DOHH2 (cell line): ENCODE measurements at regions not wholly inside any gene's neighbourhood (a gene's known extent, or its start where the extent isn't known, plus 50 kb on each side); places are given as distances from the start of the nearest gene placed in this dataset.

Experiments
- EZH2phosphoT487 ChIP-seq: fragments of 200-600 bp; sonication (generic); IDR thresholded peaks from 2 replicates; pipeline ENCODE4 v1.6.1; 2017; ENCODE audit warnings: borderline replicate concordance, mild to moderate bottlenecking, antibody characterized with exemption, low read length, moderate library complexity, mixed read lengths
- TF ChIP-seq, protein P1 (sequence below): fragments of 200-600 bp; sonication (generic); IDR thresholded peaks from one replicate; pipeline ENCODE4 v1.5.1; 2014; ENCODE audit warnings: antibody characterized with exemption, mild to moderate bottlenecking, low read depth, low read length; ENCODE audit not compliant: poor library complexity, severe bottlenecking

DNA sequence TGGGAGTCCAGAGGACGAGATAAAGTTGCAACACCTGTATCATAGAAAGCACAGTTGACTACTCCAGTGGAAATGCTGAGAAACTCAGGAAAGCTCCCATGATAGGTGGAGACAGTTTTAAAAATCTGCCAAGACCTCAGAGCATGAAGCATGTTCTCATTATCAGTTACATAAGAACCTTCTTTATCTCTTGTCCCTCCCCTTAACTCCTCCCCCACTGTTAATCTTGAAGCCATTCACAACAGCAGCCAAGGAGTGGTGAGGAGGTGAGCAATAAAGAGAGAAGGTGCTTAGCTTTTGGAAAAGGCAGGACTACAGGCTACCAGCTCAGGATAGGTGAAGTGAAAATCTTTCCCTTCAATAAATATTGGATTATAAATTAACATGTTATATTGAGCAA lies 657.9 kb downstream of the NYAP2 start:
- TF ChIP-seq, protein P1, sequence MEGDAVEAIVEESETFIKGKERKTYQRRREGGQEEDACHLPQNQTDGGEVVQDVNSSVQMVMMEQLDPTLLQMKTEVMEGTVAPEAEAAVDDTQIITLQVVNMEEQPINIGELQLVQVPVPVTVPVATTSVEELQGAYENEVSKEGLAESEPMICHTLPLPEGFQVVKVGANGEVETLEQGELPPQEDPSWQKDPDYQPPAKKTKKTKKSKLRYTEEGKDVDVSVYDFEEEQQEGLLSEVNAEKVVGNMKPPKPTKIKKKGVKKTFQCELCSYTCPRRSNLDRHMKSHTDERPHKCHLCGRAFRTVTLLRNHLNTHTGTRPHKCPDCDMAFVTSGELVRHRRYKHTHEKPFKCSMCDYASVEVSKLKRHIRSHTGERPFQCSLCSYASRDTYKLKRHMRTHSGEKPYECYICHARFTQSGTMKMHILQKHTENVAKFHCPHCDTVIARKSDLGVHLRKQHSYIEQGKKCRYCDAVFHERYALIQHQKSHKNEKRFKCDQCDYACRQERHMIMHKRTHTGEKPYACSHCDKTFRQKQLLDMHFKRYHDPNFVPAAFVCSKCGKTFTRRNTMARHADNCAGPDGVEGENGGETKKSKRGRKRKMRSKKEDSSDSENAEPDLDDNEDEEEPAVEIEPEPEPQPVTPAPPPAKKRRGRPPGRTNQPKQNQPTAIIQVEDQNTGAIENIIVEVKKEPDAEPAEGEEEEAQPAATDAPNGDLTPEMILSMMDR: no peak
- TF ChIP-seq EZH2phosphoT487: no peak
